Right lobe of liver (tissue), 4 donors: ENCODE measurements at regions not wholly inside any gene's neighbourhood (a gene's known extent, or its start where the extent isn't known, plus 50 kb on each side); places are given as distances from the start of the nearest gene placed in this dataset.

ENCODE experiments used
- CTCF ChIP-seq, 4 donors: fragments of 200-600 bp in 3 of 4; fragments of 450-650 bp in 1 of 4; IDR thresholded peaks; one replicate each; pipeline versions ENCODE4 v1.5.1 to v1.8.0; 2016 to 2022; ENCODE audit warnings: antibody characterized with exemption in 4 of 4, mild to moderate bottlenecking in 2 of 4
- POLR2A ChIP-seq: fragments of 450-650 bp; IDR thresholded peaks from one replicate; pipeline ENCODE4 v1.6.1; 2017; ENCODE audit warnings: antibody characterized with exemption, mild to moderate bottlenecking
- donor health status: DM: no; HTN: no; CAD: no.
- donor health status: DM: no; HTN: no; CAD: no.
- donor health status: DM: no; HTN: yes; CAD: no.

DNA sequence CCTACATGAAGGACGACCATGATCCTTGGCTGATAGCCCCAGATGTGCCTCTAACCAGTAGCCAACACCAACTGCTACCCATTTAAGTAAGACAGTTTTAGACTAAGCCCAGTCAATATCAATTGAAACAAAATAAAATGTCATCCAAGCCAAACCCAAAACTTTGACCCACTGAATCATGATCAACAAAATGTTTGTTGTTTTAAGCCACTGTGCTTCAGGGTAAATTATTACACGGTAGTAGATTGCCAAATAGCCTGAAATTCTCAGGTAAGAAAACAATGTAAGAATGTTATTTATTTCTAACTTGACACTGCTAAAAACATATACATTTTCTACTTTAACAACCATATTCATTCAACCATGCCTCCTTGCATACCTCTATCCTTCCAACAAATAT lies 105.5 kb upstream of the PAPPA start:
- TF ChIP-seq CTCF (IDR thresholded peaks at IDR 0.05) (no peak), POLR2A (no peak)
